ENCODE measurements at regions not wholly inside any gene's neighbourhood (a gene's known extent, or its start where the extent isn't known, plus 50 kb on each side); places are given as distances from the start of the nearest gene placed in this dataset.

DNA sequence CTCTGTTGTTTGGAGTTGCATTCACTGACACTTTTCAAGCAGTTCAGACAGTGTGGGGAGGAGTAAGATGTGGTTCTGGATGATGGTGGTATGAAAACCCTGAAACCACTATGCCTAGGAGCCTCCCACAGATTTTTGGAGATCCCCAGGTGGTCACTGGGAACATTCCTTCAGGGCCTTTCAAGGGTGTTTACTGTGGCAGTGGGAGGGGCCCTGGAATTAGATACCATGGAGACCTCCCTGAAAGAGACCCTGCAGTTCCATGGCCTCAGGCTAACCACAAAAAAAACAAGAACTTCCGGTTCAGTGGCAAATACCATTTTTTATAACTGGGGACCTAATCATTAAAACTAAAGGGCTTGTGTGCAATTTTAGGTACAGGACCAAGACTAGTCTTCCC, 79.9 kb downstream of the TMEM100 start:
- no peak for TF ChIP-seq EP300 (IDR thresholded peaks at IDR 0.05)
- TF ChIP-seq, protein P1, sequence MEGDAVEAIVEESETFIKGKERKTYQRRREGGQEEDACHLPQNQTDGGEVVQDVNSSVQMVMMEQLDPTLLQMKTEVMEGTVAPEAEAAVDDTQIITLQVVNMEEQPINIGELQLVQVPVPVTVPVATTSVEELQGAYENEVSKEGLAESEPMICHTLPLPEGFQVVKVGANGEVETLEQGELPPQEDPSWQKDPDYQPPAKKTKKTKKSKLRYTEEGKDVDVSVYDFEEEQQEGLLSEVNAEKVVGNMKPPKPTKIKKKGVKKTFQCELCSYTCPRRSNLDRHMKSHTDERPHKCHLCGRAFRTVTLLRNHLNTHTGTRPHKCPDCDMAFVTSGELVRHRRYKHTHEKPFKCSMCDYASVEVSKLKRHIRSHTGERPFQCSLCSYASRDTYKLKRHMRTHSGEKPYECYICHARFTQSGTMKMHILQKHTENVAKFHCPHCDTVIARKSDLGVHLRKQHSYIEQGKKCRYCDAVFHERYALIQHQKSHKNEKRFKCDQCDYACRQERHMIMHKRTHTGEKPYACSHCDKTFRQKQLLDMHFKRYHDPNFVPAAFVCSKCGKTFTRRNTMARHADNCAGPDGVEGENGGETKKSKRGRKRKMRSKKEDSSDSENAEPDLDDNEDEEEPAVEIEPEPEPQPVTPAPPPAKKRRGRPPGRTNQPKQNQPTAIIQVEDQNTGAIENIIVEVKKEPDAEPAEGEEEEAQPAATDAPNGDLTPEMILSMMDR (IDR thresholded peaks at IDR 0.05) = no peak
